Fibroblast of lung (primary cell): ENCODE measurements at regions not wholly inside any gene's neighbourhood (a gene's known extent, or its start where the extent isn't known, plus 50 kb on each side); places are given as distances from the start of the nearest gene placed in this dataset.

Experiments used
- DNase-seq, 2 donors: peaks; one replicate each; pipeline versions ENCODE4 v3.0.0 to v3.0.0-alpha.2; 2010; ENCODE audit warnings: low read depth in 2 of 2
- H2AFZ ChIP-seq: 2 replicates; pipeline ENCODE4 v1.5.1; 2012; ENCODE audit warnings: low read length, control low read depth, inconsistent platforms
- H3K27ac ChIP-seq: 2 replicates; pipeline ENCODE4 v1.5.1; 2011; ENCODE audit warnings: low read length, control low read depth; ENCODE audit not compliant: insufficient read depth
- H3K27me3 ChIP-seq: 2 replicates; pipeline ENCODE4 v1.5.1; 2011; ENCODE audit warnings: mild to moderate bottlenecking, low read length; ENCODE audit not compliant: control insufficient read depth, insufficient read depth
- H3K36me3 ChIP-seq: 2 replicates; pipeline ENCODE4 v1.5.1; 2011; ENCODE audit warnings: low read length; ENCODE audit not compliant: control insufficient read depth, insufficient read depth
- H3K4me1 ChIP-seq: 2 replicates; pipeline ENCODE4 v1.5.1; 2011; ENCODE audit warnings: low read length; ENCODE audit not compliant: control insufficient read depth, insufficient read depth; ENCODE audit errors: extremely low read depth
- H3K4me2 ChIP-seq: 2 replicates; pipeline ENCODE4 v1.5.1; 2011; ENCODE audit warnings: low read length, control low read depth; ENCODE audit not compliant: insufficient read depth; ENCODE audit errors: extremely low read depth
- H3K4me3 ChIP-seq, 4 experiments: fragments of 200-600 bp in 1 of 4; sonication (generic) in 1 of 4; replicated peaks in 1 of 4; 2 replicates each; pipeline ENCODE4 v1.5.1; 2011 to 2016; ENCODE audit warnings: low read length in 4 of 4, low read depth in 3 of 4, mild to moderate bottlenecking in 3 of 4, control low read depth in 2 of 4, inconsistent platforms in 1 of 4, mixed read lengths in 1 of 4; ENCODE audit not compliant: insufficient read depth in 1 of 4; ENCODE audit errors: control extremely low read depth in 1 of 4
- H3K79me2 ChIP-seq: 2 replicates; pipeline ENCODE4 v1.5.1; 2012; ENCODE audit warnings: mild to moderate bottlenecking, low read length, inconsistent platforms; ENCODE audit not compliant: control insufficient read depth, insufficient read depth
- H3K9ac ChIP-seq: 2 replicates; pipeline ENCODE4 v1.5.1; 2011; ENCODE audit warnings: mild to moderate bottlenecking, low read length, control low read depth; ENCODE audit not compliant: insufficient read depth
- H3K9me3 ChIP-seq: 2 replicates; pipeline ENCODE4 v1.5.1; 2012; ENCODE audit warnings: low read depth, low read length; ENCODE audit not compliant: control insufficient read depth, insufficient read depth
- H4K20me1 ChIP-seq: 2 replicates; pipeline ENCODE4 v1.5.1; 2011; ENCODE audit warnings: low read length; ENCODE audit not compliant: control insufficient read depth, insufficient read depth; ENCODE audit errors: extremely low read depth
- EZH2 ChIP-seq: IDR thresholded peaks from 2 replicates; pipeline ENCODE4 v1.5.1; 2012; ENCODE audit warnings: low read length, control low read depth, mild to moderate bottlenecking; ENCODE audit errors: missing control alignments
- TF ChIP-seq, protein P1 (sequence below), 2 donors: IDR thresholded peaks in 1 of 2; conservative IDR thresholded peaks in 1 of 2; 1 replicate in 1 of 2; 2 replicates in 1 of 2; pipeline ENCODE4 v1.5.1; 2011 to 2012; ENCODE audit warnings: low read length in 2 of 2, control low read depth in 1 of 2, inconsistent platforms in 1 of 2, low read depth in 1 of 2, mild to moderate bottlenecking in 1 of 2

GRCh38 chr11:110867951-110868350 lies 155.7 kb upstream of the ARHGAP20 start:
- DNase-seq, result no peak

DNA sequence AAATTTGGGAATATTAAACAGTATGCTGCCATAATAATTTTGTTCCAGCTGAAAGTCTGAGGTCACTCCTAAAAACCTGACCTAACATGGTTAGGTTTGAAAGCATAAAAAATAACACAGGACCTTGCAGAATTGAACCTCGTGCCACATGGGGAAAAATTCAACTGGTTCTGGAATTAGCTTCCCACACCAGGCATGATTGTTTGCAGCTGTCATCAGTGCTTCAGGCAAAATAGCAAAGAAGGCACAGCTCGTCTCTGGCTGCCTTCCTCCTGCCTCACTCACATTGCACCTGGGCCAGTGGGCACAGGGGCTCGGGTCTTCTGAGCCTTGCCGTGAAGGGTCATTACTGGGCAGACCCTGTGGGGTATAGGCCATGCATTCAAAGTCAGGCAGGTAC lies 153.8 kb upstream of the ARHGAP20 start:
- Histone ChIP-seq H3K36me3 (no peaks in the 10 kb centered on the region), H3K27me3 (no peaks in the 10 kb centered on the region), H4K20me1 (no peaks in the 10 kb centered on the region), H3K79me2 (no peaks in the 10 kb centered on the region), H3K9ac (no peak overlapping the region), H3K4me2 (no peak overlapping the region), H2AFZ (no peak overlapping the region), H3K4me1 (no peaks in the 10 kb centered on the region), H3K9me3 (no peaks in the 10 kb centered on the region), H3K27ac (no peak overlapping the region), H3K4me3 (no peak overlapping the region)
- TF ChIP-seq EZH2, result no peak
- TF ChIP-seq, protein P1, sequence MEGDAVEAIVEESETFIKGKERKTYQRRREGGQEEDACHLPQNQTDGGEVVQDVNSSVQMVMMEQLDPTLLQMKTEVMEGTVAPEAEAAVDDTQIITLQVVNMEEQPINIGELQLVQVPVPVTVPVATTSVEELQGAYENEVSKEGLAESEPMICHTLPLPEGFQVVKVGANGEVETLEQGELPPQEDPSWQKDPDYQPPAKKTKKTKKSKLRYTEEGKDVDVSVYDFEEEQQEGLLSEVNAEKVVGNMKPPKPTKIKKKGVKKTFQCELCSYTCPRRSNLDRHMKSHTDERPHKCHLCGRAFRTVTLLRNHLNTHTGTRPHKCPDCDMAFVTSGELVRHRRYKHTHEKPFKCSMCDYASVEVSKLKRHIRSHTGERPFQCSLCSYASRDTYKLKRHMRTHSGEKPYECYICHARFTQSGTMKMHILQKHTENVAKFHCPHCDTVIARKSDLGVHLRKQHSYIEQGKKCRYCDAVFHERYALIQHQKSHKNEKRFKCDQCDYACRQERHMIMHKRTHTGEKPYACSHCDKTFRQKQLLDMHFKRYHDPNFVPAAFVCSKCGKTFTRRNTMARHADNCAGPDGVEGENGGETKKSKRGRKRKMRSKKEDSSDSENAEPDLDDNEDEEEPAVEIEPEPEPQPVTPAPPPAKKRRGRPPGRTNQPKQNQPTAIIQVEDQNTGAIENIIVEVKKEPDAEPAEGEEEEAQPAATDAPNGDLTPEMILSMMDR (conservative IDR thresholded peaks at IDR 0.05 in 1 of 2, IDR thresholded peaks at IDR 0.05 in 1 of 2; ENCODE audit: low read depth in 1 of 2, low read length in 2 of 2), result no peak
- peak in 1 of 2 donors; percentile 15 for DNase-seq

More at GRCh38 chr11:110867951-110868350, 155.7 kb upstream of the ARHGAP20 start:
- H3K27me3 ChIP-seq, result no peaks in the 10 kb centered on the region
- TF ChIP-seq, protein P1 (conservative IDR thresholded peaks at IDR 0.05 in 1 of 2, IDR thresholded peaks at IDR 0.05 in 1 of 2; ENCODE audit: low read depth in 1 of 2, low read length in 2 of 2), result no peak
- TF ChIP-seq EZH2, result no peak
- no peak overlapping the region for H3K4me2 ChIP-seq
- no peak overlapping the region for H3K27ac ChIP-seq
- H3K79me2 ChIP-seq, result no peaks in the 10 kb centered on the region
- H3K36me3 ChIP-seq, result no peaks in the 10 kb centered on the region
- no peak overlapping the region for H3K9ac ChIP-seq
- no peaks in the 10 kb centered on the region for H3K4me1 ChIP-seq
- H2AFZ ChIP-seq, result no peak overlapping the region
- no peak overlapping the region for H3K4me3 ChIP-seq
- H3K9me3 ChIP-seq, result no peaks in the 10 kb centered on the region
- H4K20me1 ChIP-seq, result no peaks in the 10 kb centered on the region

DNA sequence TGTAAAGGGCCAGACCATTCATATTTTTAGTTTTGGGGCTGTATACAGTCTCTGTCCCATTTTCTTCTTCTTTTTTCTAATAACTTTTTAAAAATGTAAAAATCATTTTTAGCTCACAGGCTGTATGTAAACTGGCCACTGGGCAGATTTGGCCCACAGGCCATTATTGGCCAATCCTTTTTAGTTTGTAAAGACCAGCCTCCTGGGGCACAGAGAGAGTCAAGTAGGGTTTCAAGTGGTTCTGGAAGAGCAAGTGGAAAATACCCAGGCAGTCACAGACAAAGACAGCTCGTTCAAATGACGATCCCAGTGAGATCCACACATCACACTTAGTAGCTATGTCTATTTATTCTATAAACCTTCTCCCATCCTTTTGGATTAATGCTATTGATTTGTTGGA lies 150.2 kb upstream of the ARHGAP20 start:
- Histone ChIP-seq H3K27ac (no peak overlapping the region), H3K4me2 (no peak overlapping the region), H3K27me3 (no peaks in the 10 kb centered on the region), H3K36me3 (no peaks in the 10 kb centered on the region), H4K20me1 (no peaks in the 10 kb centered on the region), H3K9ac (no peak overlapping the region), H3K79me2 (no peaks in the 10 kb centered on the region), H2AFZ (no peak overlapping the region), H3K4me1 (peaks cover 13% of the 10 kb centered on the region), H3K9me3 (no peaks in the 10 kb centered on the region), H3K4me3 (no peak overlapping the region)
- no peak for TF ChIP-seq EZH2
- TF ChIP-seq, protein P1 (conservative IDR thresholded peaks at IDR 0.05 in 1 of 2, IDR thresholded peaks at IDR 0.05 in 1 of 2; ENCODE audit: low read depth in 1 of 2, low read length in 2 of 2), result no peak
- no peak for DNase-seq
